Activated naive CD8-positive, alpha-beta T cell treated with anti-CD3 and anti-CD28 coated beads, Interleukin-2, amount 50 U/mL, for 24 hours (primary cell): ENCODE measurements at regions not wholly inside any gene's neighbourhood (a gene's known extent, or its start where the extent isn't known, plus 50 kb on each side); places are given as distances from the start of the nearest gene placed in this dataset.
"Not testable (repeated sequence)": the region's sequence is repeated elsewhere in the genome, so short reads cannot be mapped to it uniquely, and the experiment has no call there.

Source experiments
- ATAC-seq: fragments of 150-1000 bp; cut with Tn5 transposase; one replicate; pipeline ENCODE4 v1.10.0; 2021
- DNase-seq: peaks from one replicate; pipeline ENCODE4 v3.0.0; 2021
- H3K27ac Mint-ChIP-seq: one replicate; pipeline ENCODE4 v1.8.0; 2021; ENCODE audit warnings: mild to moderate bottlenecking, mixed read lengths
- H3K27me3 Mint-ChIP-seq: one replicate; pipeline ENCODE4 v1.8.0; 2021; ENCODE audit warnings: mixed read lengths
- H3K36me3 Mint-ChIP-seq: one replicate; pipeline ENCODE4 v1.8.0; 2021; ENCODE audit warnings: low read depth, mixed read lengths
- H3K4me1 Mint-ChIP-seq: one replicate; pipeline ENCODE4 v1.8.0; 2021; ENCODE audit warnings: mixed read lengths
- H3K4me3 Mint-ChIP-seq: one replicate; pipeline ENCODE4 v1.8.0; 2021; ENCODE audit warnings: mild to moderate bottlenecking, moderate library complexity, mixed read lengths
- H3K9me3 Mint-ChIP-seq: one replicate; pipeline ENCODE4 v1.8.0; 2021; ENCODE audit warnings: mixed read lengths

- not testable (repeated sequence) for ATAC-seq, H3K27ac Mint-ChIP-seq, H3K4me1 Mint-ChIP-seq, H3K4me3 Mint-ChIP-seq, H3K27me3 Mint-ChIP-seq, H3K9me3 Mint-ChIP-seq, DNase-seq
- peaks cover 37% of the 10 kb centered on the region for H3K36me3 Mint-ChIP-seq
Measured at GRCh38 chr9:94441146-94441545, 112.7 kb upstream of the NUTM2F start.

DNA sequence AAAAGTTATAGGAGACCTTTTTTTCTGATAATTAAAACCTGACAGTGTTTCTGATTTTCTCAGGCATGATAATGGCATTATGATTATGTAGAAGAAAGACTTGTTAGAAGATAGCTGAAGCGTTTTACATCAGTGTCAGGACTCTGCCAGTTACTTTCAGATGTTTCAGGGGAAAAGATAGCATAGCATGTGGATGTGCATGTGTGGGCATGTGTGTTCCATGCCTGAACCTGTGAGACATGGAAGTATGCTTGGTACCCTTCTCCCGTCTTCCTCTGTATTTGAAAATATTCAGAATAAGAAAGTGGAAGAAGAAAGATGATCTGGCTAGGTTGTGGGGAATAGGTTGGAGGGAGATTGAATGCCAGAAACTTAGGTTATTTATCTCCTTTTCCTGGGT, 113.1 kb upstream of the PCAT7 start:
- H3K27ac Mint-ChIP-seq = no peak overlapping the region
- DNase-seq (no peak), ATAC-seq (no peak)
- H3K4me3 Mint-ChIP-seq = no peak overlapping the region
- peaks cover 2% of the 10 kb centered on the region for H3K4me1 Mint-ChIP-seq
- H3K27me3 Mint-ChIP-seq = no peaks in the 10 kb centered on the region
- H3K36me3 Mint-ChIP-seq = peaks cover 44% of the 10 kb centered on the region
- no peaks in the 10 kb centered on the region for H3K9me3 Mint-ChIP-seq

- no peak overlapping the region for H3K4me3 Mint-ChIP-seq
- peaks cover 2% of the 10 kb centered on the region for H3K4me1 Mint-ChIP-seq
- H3K9me3 Mint-ChIP-seq = no peaks in the 10 kb centered on the region
- H3K27ac Mint-ChIP-seq = no peak overlapping the region
- H3K36me3 Mint-ChIP-seq = peaks cover 50% of the 10 kb centered on the region
- no peaks in the 10 kb centered on the region for H3K27me3 Mint-ChIP-seq
- DNase-seq (no peak), ATAC-seq (no peak)
Measured at GRCh38 chr9:94443032-94443722, 111.7 kb upstream of the PCAT7 start.

GRCh38 chr9:94445863-94446262, 109.0 kb upstream of the PCAT7 start:
- DNase-seq = no peak
- no peak overlapping the region for H3K4me3 Mint-ChIP-seq
- H3K9me3 Mint-ChIP-seq = no peaks in the 10 kb centered on the region
- no peak overlapping the region for H3K27ac Mint-ChIP-seq
- no peak for ATAC-seq
- H3K36me3 Mint-ChIP-seq = peaks cover 55% of the 10 kb centered on the region
- H3K27me3 Mint-ChIP-seq = no peaks in the 10 kb centered on the region
- H3K4me1 Mint-ChIP-seq = peaks cover 2% of the 10 kb centered on the region

- Mint-ChIP-seq H3K27ac (no peak overlapping the region), H3K36me3 (peaks cover 55% of the 10 kb centered on the region), H3K27me3 (no peaks in the 10 kb centered on the region), H3K4me3 (no peak overlapping the region), H3K9me3 (no peaks in the 10 kb centered on the region), H3K4me1 (no peaks in the 10 kb centered on the region)
- ATAC-seq (no peak), DNase-seq (no peak)
Measured at GRCh38 chr9:94449486-94449885, 105.4 kb upstream of the PCAT7 start.

GRCh38 chr9:94464790-94465189, 90.1 kb upstream of the PCAT7 start:
- no peak overlapping the region for H3K27ac Mint-ChIP-seq
- DNase-seq = no peak
- H3K4me3 Mint-ChIP-seq = no peak overlapping the region
- no peaks in the 10 kb centered on the region for H3K4me1 Mint-ChIP-seq
- ATAC-seq = no peak
- peaks cover 39% of the 10 kb centered on the region for H3K9me3 Mint-ChIP-seq
- peaks cover 36% of the 10 kb centered on the region for H3K36me3 Mint-ChIP-seq
- H3K27me3 Mint-ChIP-seq = no peaks in the 10 kb centered on the region

DNA sequence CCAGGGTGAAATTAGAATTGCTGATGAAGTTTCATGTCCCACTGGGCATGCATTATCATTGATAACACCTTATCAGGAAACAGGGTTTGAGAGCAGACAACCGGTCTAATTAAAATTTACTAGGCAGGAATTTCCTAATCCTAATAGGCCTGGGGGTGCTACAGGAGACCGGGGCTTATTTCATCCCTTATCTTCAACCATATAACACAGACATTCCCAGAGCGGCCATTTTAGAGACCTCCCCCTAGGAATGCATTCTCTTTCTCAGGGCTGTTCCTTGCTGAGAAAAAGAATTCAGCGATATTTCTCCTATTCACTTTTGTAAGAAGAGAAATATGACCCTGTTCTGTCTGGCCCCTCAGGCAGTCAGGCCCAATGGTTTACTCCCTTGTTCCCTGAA, 82.8 kb upstream of the PCAT7 start:
- peaks cover 13% of the 10 kb centered on the region for H3K27me3 Mint-ChIP-seq
- H3K4me3 Mint-ChIP-seq, H3K27ac Mint-ChIP-seq, DNase-seq, H3K4me1 Mint-ChIP-seq, ATAC-seq: not testable (repeated sequence)
- peaks cover 11% of the 10 kb centered on the region for H3K36me3 Mint-ChIP-seq
- peaks cover 26% of the 10 kb centered on the region for H3K9me3 Mint-ChIP-seq

DNA sequence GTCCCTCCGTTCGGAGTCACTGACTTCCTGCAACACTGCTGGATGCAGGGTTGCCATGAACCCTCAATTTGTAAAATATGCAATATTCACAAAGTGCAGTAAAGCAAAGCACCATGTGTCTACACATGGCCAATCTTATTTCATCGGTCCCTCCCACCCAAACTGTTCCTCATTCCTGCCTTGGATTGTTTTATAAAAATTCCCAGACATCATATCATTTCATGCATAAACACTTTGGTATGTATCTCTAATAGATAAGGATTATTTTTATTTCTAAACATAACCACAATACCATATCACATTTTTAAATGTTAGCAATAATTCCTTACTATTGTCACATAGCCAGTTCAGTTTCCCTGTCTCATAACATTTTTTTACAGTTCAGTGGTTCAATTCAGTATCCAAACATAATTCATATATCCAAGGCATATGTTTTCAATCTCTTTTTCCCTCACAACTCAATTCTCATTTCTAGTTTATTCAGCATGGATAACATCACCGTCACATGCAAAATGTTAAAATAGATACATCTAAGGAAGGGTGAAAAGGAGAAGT, 82.0 kb upstream of the PCAT7 start:
- Mint-ChIP-seq H3K27ac (no peak overlapping the region), H3K36me3 (peaks cover 9% of the 10 kb centered on the region), H3K27me3 (peaks cover 16% of the 10 kb centered on the region), H3K9me3 (peaks cover 22% of the 10 kb centered on the region), H3K4me1 (no peaks in the 10 kb centered on the region), H3K4me3 (no peak overlapping the region)
- no peak for DNase-seq
- ATAC-seq = no peak

DNA sequence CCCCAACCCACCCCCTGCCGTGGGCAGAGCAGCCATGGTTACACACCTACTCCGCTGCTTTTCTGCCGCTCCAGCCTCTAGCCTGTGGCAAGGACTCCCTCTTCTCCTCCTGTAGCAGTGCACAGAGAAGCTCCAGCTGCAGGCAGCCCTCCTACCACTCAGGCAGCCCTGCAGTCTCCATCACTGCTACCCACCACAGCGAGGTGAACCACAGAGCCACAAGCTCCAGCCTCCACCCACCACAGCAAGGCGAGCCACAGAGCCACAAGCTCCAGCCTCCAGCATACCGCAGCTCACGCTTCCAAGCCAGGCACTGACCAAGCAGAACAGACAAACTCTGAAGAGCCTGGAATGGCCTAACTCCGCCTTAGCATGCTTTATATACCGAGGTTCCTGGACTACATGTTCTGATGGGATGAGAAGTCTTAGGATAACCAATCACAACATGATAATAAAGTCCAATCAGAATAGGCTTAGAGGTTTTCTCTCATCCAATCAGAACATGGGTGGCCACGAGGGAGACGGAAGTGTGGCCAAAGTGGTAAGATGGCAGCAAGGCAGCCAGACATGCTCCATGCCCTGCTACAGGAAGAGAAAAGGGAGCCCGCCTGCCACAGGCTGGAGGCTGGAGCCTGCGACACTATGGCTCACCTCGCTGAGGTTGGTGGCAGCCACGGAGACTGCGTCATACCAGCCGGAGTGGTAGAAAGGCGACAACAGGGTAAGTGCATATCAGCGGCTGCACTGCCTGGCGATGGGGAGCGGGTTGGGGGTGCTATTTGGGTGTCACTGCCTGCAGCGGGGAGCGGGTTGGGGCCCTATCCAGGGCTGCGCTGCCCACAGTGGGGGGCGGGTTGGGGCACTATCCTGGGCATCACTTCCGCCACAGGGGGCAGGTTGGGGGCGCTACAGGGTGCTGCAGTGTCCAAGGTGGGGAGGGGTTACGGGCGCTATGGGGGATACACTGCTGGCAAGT, 75.8 kb upstream of the PCAT7 start:
- DNase-seq = no peak
- no peaks in the 10 kb centered on the region for H3K4me1 Mint-ChIP-seq
- no peak overlapping the region for H3K4me3 Mint-ChIP-seq
- peaks cover 2% of the 10 kb centered on the region for H3K36me3 Mint-ChIP-seq
- ATAC-seq = no peak
- no peak overlapping the region for H3K27ac Mint-ChIP-seq
- peaks cover 17% of the 10 kb centered on the region for H3K27me3 Mint-ChIP-seq
- H3K9me3 Mint-ChIP-seq = no peaks in the 10 kb centered on the region

DNA sequence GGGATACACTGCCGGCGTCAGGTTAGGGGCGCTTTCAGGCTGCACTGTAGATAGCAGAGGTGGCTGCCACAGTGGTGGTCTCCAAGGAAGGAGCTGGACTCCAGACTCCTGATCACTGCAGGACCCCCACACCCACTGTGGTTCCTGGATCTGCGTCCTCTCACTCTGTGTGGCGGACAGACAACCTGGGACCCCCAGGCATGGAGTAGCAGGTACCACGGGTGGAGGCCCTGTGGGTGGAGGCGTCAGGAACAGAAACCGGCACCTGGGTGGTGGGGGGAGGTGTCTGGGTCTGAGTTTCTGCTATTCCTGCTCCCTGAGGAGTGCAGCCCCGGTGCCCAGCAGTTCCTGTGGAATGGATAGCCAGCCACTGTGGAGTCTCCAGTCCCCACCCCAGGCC, 75.1 kb upstream of the PCAT7 start:
- ATAC-seq (no peak), DNase-seq (no peak)
- Mint-ChIP-seq H3K4me3 (no peak overlapping the region), H3K27ac (no peak overlapping the region), H3K36me3 (no peaks in the 10 kb centered on the region), H3K9me3 (no peaks in the 10 kb centered on the region), H3K4me1 (no peaks in the 10 kb centered on the region), H3K27me3 (peaks cover 12% of the 10 kb centered on the region)

GRCh38 chr9:94480205-94480604, 74.7 kb upstream of the PCAT7 start:
- H3K27me3 Mint-ChIP-seq = peaks cover 12% of the 10 kb centered on the region
- no peak overlapping the region for H3K27ac Mint-ChIP-seq
- DNase-seq (no peak), ATAC-seq (peak; percentile 28)
- no peaks in the 10 kb centered on the region for H3K4me1 Mint-ChIP-seq
- no peak overlapping the region for H3K4me3 Mint-ChIP-seq
- no peaks in the 10 kb centered on the region for H3K9me3 Mint-ChIP-seq
- H3K36me3 Mint-ChIP-seq = no peaks in the 10 kb centered on the region

GRCh38 chr9:94482110-94482509, 72.8 kb upstream of the PCAT7 start:
- Mint-ChIP-seq H3K4me1 (no peaks in the 10 kb centered on the region), H3K9me3 (no peaks in the 10 kb centered on the region), H3K36me3 (no peaks in the 10 kb centered on the region), H3K4me3 (no peak overlapping the region), H3K27me3 (peaks cover 5% of the 10 kb centered on the region), H3K27ac (no peak overlapping the region)
- ATAC-seq (no peak), DNase-seq (no peak)

DNA sequence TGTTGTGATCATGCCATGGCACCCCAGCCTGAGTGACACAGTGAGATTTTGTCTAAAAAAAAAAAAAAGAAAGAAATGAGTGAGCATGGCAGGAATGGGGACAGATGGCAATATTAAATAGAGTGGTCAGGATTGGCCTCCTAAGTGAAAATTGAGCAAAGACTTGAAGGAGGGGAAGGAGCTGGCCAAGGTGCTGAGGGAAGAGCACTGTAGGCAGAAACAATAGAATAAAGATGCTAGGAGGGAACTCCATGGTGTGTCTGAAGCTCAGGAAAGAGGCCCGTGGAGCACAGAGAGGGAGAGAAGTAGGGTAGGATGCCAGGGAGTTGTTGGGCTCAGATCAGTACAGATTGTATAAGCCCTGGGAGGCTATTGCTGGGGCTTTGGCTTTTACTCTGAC, 64.4 kb upstream of the PCAT7 start:
- H3K27ac Mint-ChIP-seq = no peak overlapping the region
- H3K9me3 Mint-ChIP-seq = no peaks in the 10 kb centered on the region
- H3K4me1 Mint-ChIP-seq = no peaks in the 10 kb centered on the region
- DNase-seq (no peak), ATAC-seq (no peak)
- peaks cover 10% of the 10 kb centered on the region for H3K27me3 Mint-ChIP-seq
- no peaks in the 10 kb centered on the region for H3K36me3 Mint-ChIP-seq
- no peak overlapping the region for H3K4me3 Mint-ChIP-seq

GRCh38 chr9:94492125-94492524, 62.8 kb upstream of the PCAT7 start:
- DNase-seq, ATAC-seq, H3K27me3 Mint-ChIP-seq, H3K4me3 Mint-ChIP-seq, H3K4me1 Mint-ChIP-seq, H3K36me3 Mint-ChIP-seq, H3K27ac Mint-ChIP-seq, H3K9me3 Mint-ChIP-seq: not testable (repeated sequence)
